GM12878 (cell line): ENCODE measurements at regions not wholly inside any gene's neighbourhood (a gene's known extent, or its start where the extent isn't known, plus 50 kb on each side); places are given as distances from the start of the nearest gene placed in this dataset.
"Not testable (repeated sequence)": the region's sequence is repeated elsewhere in the genome, so short reads cannot be mapped to it uniquely, and the experiment has no call there.

Experiments
- ATAC-seq: fragments of 200-7000 bp; cut with Tn5 transposase; 3 replicates; pipeline ENCODE4 v1.9.1; 2020; ENCODE audit warnings: mild to moderate bottlenecking, moderate library complexity
- BruUV-seq: library from RNA; stranded (reverse); fragments of 400-500 nt; replicated peaks from 2 replicates; lab custom pipeline; 2021; lab: Mats Ljungman, UMichigan
- CTCF ChIA-PET: fragments of 300-600 bp; sonication (Branson Sonifier 250); formaldehyde crosslinking; extraction: SDS; loops from one replicate; lab custom pipeline; 2021; ENCODE audit warnings: inconsistent platforms; lab: Yijun Ruan, JAX
- POLR2A ChIA-PET: fragments of 350-600 bp; formaldehyde crosslinking; extraction: SDS; loops from one replicate; lab custom pipeline; 2021; ENCODE audit warnings: inconsistent platforms; lab: Charles Lee
- RAD21 ChIA-PET: fragments of 300-600 bp; sonication (Branson Sonifier 250); formaldehyde crosslinking; loops from one replicate; lab custom pipeline; 2023; ENCODE audit warnings: antibody characterized with exemption; ENCODE audit not compliant: unreplicated experiment; lab: Charles Lee
- SMC1A ChIA-PET: fragments of 300-600 bp; sonication (Branson Sonifier 250); formaldehyde crosslinking; loops from one replicate; lab custom pipeline; 2023; ENCODE audit not compliant: unreplicated experiment, uncharacterized antibody; lab: Charles Lee
- DNase-seq: peaks from one replicate; pipeline ENCODE4 v3.0.0-alpha.2; 2011; ENCODE audit warnings: low read depth, low spot score
- FAIRE-seq: peaks from 3 replicates; lab custom pipeline; 2011; peaks lifted over from hg19 to GRCh38; lab: Jason Lieb, UNC
- H2AFZ ChIP-seq: 2 replicates; pipeline ENCODE4 v1.6.0; 2011; ENCODE audit warnings: low read depth, low read length, control low read depth; ENCODE audit not compliant: control insufficient read depth
- H3K27ac ChIP-seq: 2 replicates; pipeline ENCODE4 v1.5.1; 2011; ENCODE audit warnings: control low read depth; ENCODE audit not compliant: control insufficient read depth, insufficient read depth
- H3K27me3 ChIP-seq, 2 experiments: replicated peaks in 1 of 2; 2 replicates each; pipeline versions ENCODE4 v1.6.0 to v1.6.1; 2011; ENCODE audit warnings: low read length in 1 of 2; ENCODE audit not compliant: control insufficient read depth in 2 of 2, insufficient read depth in 2 of 2
- H3K36me3 ChIP-seq, 2 experiments: 2 replicates each; pipeline ENCODE4 v1.5.1; 2011; ENCODE audit warnings: low read length in 1 of 2; ENCODE audit not compliant: control insufficient read depth in 2 of 2, insufficient read depth in 2 of 2
- H3K4me1 ChIP-seq: 2 replicates; pipeline ENCODE4 v1.6.1; 2011; ENCODE audit warnings: mild to moderate bottlenecking, low read length, moderate library complexity, mixed read lengths; ENCODE audit not compliant: control insufficient read depth, insufficient read depth
- H3K4me2 ChIP-seq: 2 replicates; pipeline ENCODE4 v1.6.0; 2011; ENCODE audit warnings: control low read depth; ENCODE audit not compliant: control insufficient read depth, insufficient read depth
- H3K4me3 ChIP-seq: fragments of 200-600 bp; sonication (generic); 2 replicates; pipeline ENCODE4 v1.5.1; 2016
- H3K79me2 ChIP-seq: 2 replicates; pipeline ENCODE4 v1.6.0; 2011; ENCODE audit warnings: low read length; ENCODE audit not compliant: control insufficient read depth, insufficient read depth
- H3K9ac ChIP-seq: 2 replicates; pipeline ENCODE4 v1.8.0; 2011; ENCODE audit warnings: low read length, control low read depth, mixed read lengths; ENCODE audit not compliant: control insufficient read depth, insufficient read depth
- H3K9me3 ChIP-seq: replicated peaks from 3 replicates; pipeline ENCODE4 v1.5.1; 2011; ENCODE audit warnings: mild to moderate bottlenecking, low read length; ENCODE audit not compliant: control insufficient read depth, insufficient read depth
- H4K20me1 ChIP-seq: 2 replicates; pipeline ENCODE4 v1.6.0; 2011; ENCODE audit not compliant: control insufficient read depth, insufficient read depth
- ATF7 ChIP-seq: fragments of 450-650 bp; IDR thresholded peaks from 2 replicates; pipeline ENCODE4 v1.6.1; 2016; ENCODE audit warnings: low read depth, mild to moderate bottlenecking
- BACH1 ChIP-seq: fragments of 450-650 bp; IDR thresholded peaks from 2 replicates; pipeline ENCODE4 v1.6.1; 2017; ENCODE audit warnings: mild to moderate bottlenecking, borderline replicate concordance
- NR2C2 ChIP-seq: IDR thresholded peaks from 2 replicates; pipeline ENCODE4 v1.6.1; 2011; ENCODE audit warnings: borderline replicate concordance, low read depth; ENCODE audit not compliant: control insufficient read depth, insufficient read length
- ZBED1 ChIP-seq: IDR thresholded peaks from 2 replicates; pipeline ENCODE4 v1.6.1; 2016; ENCODE audit warnings: borderline replicate concordance
- WGBS: methylation state at CpG from one replicate; pipeline ENCODE4 v1.1.6; 2016; ENCODE audit warnings: low lambda C conversion rate; ENCODE audit not compliant: insufficient replicate concordance, insufficient coverage; ENCODE audit errors: missing lambda C conversion rate; 5-methylcytosine and 5-hydroxymethylcytosine counted together
- in situ Hi-C: fragments of 300-500 bp; cut with MboI; formaldehyde crosslinking; loops from 9 replicates; pipeline ENCODE4 v1.14.3; 2018; ENCODE audit warnings: mixed read lengths
- intact Hi-C: fragments of 100-400 bp; cut with micrococcal nuclease; formaldehyde crosslinking; loops from one replicate; pipeline ENCODE4 v1.14.2; 2022; ENCODE audit not compliant: unreplicated experiment

- ChIA-PET CTCF (interaction anchor here (0.6 kb wide), 1 partner anchor 531 kb away, joined by 3 read pairs; no protein-coding TSS in a partner anchor), SMC1A (interaction anchor here (0.7 to 0.9 kb wide), 2 partner anchors 30 to 260 kb away, joined by 3 read pairs; no protein-coding TSS in a partner anchor), RAD21 (no interaction called here), POLR2A (interaction anchor here (0.6 to 1.0 kb wide), 2 partner anchors 14 to 1779 kb away, joined by 3 read pairs; partner anchors contain the start of gene OGN)
- TF ChIP-seq ATF7, result no peak
- no peak for TF ChIP-seq NR2C2
- 0 out of 2 replicates have a peak, but pooled peaks have one; percentile 20 for TF ChIP-seq ZBED1
- H3K4me2 ChIP-seq, result no peak overlapping the region
- DNase-seq, result no peak
- no peaks in the 10 kb centered on the region for H3K27me3 ChIP-seq
- H2AFZ ChIP-seq, result no peak overlapping the region
- H3K79me2 ChIP-seq, result peaks cover 21% of the 10 kb centered on the region
- peaks cover 4 to 8% of the 10 kb centered on the region in 2 experiments for H3K36me3 ChIP-seq
- 0 out of 2 replicates have a peak, but pooled peaks cover 7% of the 10 kb centered on the region for H4K20me1 ChIP-seq
- ATAC-seq, result no peak
- no peak overlapping the region for H3K4me3 ChIP-seq
- peaks cover 25% of the 10 kb centered on the region for H3K4me1 ChIP-seq
- in situ Hi-C loops (no loop called here), intact Hi-C loops (no loop called here)
- H3K9ac ChIP-seq, result no peak overlapping the region
- H3K27ac ChIP-seq, result no peak overlapping the region
- no peak for FAIRE-seq
- 89% methylated on average over 5 of the region's 5 CpGs for WGBS
- H3K9me3 ChIP-seq, result peaks cover 2% of the 10 kb centered on the region
- BruUV-seq, result no TSS peak
Measured at GRCh38 chr9:94183240-94183999, 75.7 kb upstream of the ZNF169 start.

GRCh38 chr9:94188246-94188645 is 70.9 kb upstream of the ZNF169 start:
- RAD21 ChIA-PET, result no interaction called here
- Histone ChIP-seq H3K27ac (no peak overlapping the region), H3K27me3 (no peaks in the 10 kb centered on the region), H3K36me3 (peaks cover 0 to under 1% of the 10 kb centered on the region in 2 experiments; a peak in 3 of 4 replicates), H2AFZ (no peak overlapping the region), H3K9me3 (peaks cover 4% of the 10 kb centered on the region), H3K4me3 (no peak overlapping the region), H4K20me1 (no peaks in the 10 kb centered on the region), H3K9ac (no peak overlapping the region), H3K4me1 (no peaks in the 10 kb centered on the region; the same call in 1 of the 2 replicates), H3K79me2 (no peaks in the 10 kb centered on the region), H3K4me2 (no peak overlapping the region)
- TF ChIP-seq BACH1, result no peak
- intact Hi-C loops (no loop called here), in situ Hi-C loops (no loop called here)
- no peak for DNase-seq
- BruUV-seq, result no TSS peak
- POLR2A ChIA-PET, result no interaction called here
- no peak for FAIRE-seq
- CTCF ChIA-PET, result no interaction called here
- SMC1A ChIA-PET, result interaction anchor here (1.5 kb wide), 1 partner anchor 16 kb away, joined by 4 read pairs; no protein-coding TSS in a partner anchor
- no peak for ATAC-seq

- ATAC-seq, H3K4me1 ChIP-seq, H3K4me2 ChIP-seq, POLR2A ChIA-PET, H3K27ac ChIP-seq, DNase-seq, H3K79me2 ChIP-seq, H4K20me1 ChIP-seq, SMC1A ChIA-PET, intact Hi-C loops, H3K9me3 ChIP-seq, H3K4me3 ChIP-seq, H3K36me3 ChIP-seq, H3K27me3 ChIP-seq, H2AFZ ChIP-seq, RAD21 ChIA-PET, H3K9ac ChIP-seq, BruUV-seq, in situ Hi-C loops, FAIRE-seq: not testable (repeated sequence)
- CTCF ChIA-PET, result interaction anchor here (1.1 kb wide), 1 partner anchor 125 kb away, joined by 3 read pairs; no protein-coding TSS in a partner anchor
- WGBS, result 97% methylated on average over 6 of the region's 6 CpGs
Measured at GRCh38 chr9:94191706-94192105, 67.4 kb upstream of the ZNF169 start.
